ENCODE measurements at regions not wholly inside any gene's neighbourhood (a gene's known extent, or its start where the extent isn't known, plus 50 kb on each side); places are given as distances from the start of the nearest gene placed in this dataset.
A peak's percentile ranks its signal among the peaks of the same experiment; 100 is the strongest.
"Not testable (repeated sequence)": the region's sequence is repeated elsewhere in the genome, so short reads cannot be mapped to it uniquely, and the experiment has no call there.

GRCh38 chr2:129803032-129803431 lies 176.4 kb upstream of the RAB6C start:
- no peaks in the 10 kb centered on the region for H3K9me3 Mint-ChIP-seq
- no peak overlapping the region for H3K27ac Mint-ChIP-seq
- DNase-seq (ENCODE audit: low spot score in 2 of 2) (no peak), ATAC-seq (no peak)
- H3K36me3 Mint-ChIP-seq, result no peaks in the 10 kb centered on the region
- H3K4me3 Mint-ChIP-seq, result no peak overlapping the region
- H3K4me1 Mint-ChIP-seq, result no peaks in the 10 kb centered on the region

- Mint-ChIP-seq H3K9me3 (no peaks in the 10 kb centered on the region), H3K36me3 (no peaks in the 10 kb centered on the region), H3K4me1 (no peaks in the 10 kb centered on the region), H3K27ac (no peak overlapping the region), H3K4me3 (no peak overlapping the region)
- ATAC-seq, result no peak
- no peak for DNase-seq (ENCODE audit: low spot score in 2 of 2)
These were observed 175.6 kb upstream of the RAB6C start for GRCh38 chr2:129803871-129804270.

- no peaks in the 10 kb centered on the region for H3K36me3 Mint-ChIP-seq
- no peaks in the 10 kb centered on the region for H3K9me3 Mint-ChIP-seq
- no peak overlapping the region for H3K4me3 Mint-ChIP-seq
- ATAC-seq (no peak), DNase-seq (ENCODE audit: low spot score in 2 of 2) (no peak)
- H3K4me1 Mint-ChIP-seq, result no peaks in the 10 kb centered on the region
- no peak overlapping the region for H3K27ac Mint-ChIP-seq
These were observed 173.6 kb upstream of the RAB6C start for GRCh38 chr2:129805899-129806298.

- no peaks in the 10 kb centered on the region for H3K36me3 Mint-ChIP-seq
- DNase-seq (ENCODE audit: low spot score in 2 of 2), result no peak
- no peaks in the 10 kb centered on the region for H3K4me1 Mint-ChIP-seq
- H3K27ac Mint-ChIP-seq, result no peak overlapping the region
- no peaks in the 10 kb centered on the region for H3K9me3 Mint-ChIP-seq
- H3K4me3 Mint-ChIP-seq, result no peak overlapping the region
- ATAC-seq, result no peak
These were observed 173.1 kb upstream of the RAB6C start for GRCh38 chr2:129806317-129806716.

- Mint-ChIP-seq H3K9me3 (no peaks in the 10 kb centered on the region), H3K27ac (no peak overlapping the region), H3K4me1 (no peaks in the 10 kb centered on the region), H3K4me3 (no peak overlapping the region), H3K36me3 (no peaks in the 10 kb centered on the region)
- DNase-seq (ENCODE audit: low spot score in 2 of 2) (no peak), ATAC-seq (no peak)
These were observed 172.5 kb upstream of the RAB6C start for GRCh38 chr2:129806990-129807389.

- not testable (repeated sequence) for H3K36me3 Mint-ChIP-seq; H3K9me3 Mint-ChIP-seq; ATAC-seq; H3K4me3 Mint-ChIP-seq; DNase-seq (ENCODE audit: low spot score in 2 of 2); H3K4me1 Mint-ChIP-seq; H3K27ac Mint-ChIP-seq
These were observed 171.7 kb upstream of the RAB6C start for GRCh38 chr2:129807642-129808338.

GRCh38 chr2:129810521-129810920 lies 168.9 kb upstream of the RAB6C start:
- Mint-ChIP-seq H3K9me3 (no peaks in the 10 kb centered on the region), H3K4me1 (no peaks in the 10 kb centered on the region), H3K36me3 (no peaks in the 10 kb centered on the region), H3K27ac (no peak overlapping the region), H3K4me3 (no peak overlapping the region)
- no peak for ATAC-seq
- DNase-seq (ENCODE audit: low spot score in 2 of 2), result no peak

GRCh38 chr2:129812071-129812470 lies 167.4 kb upstream of the RAB6C start:
- Mint-ChIP-seq H3K36me3 (no peaks in the 10 kb centered on the region), H3K9me3 (peaks cover 4% of the 10 kb centered on the region), H3K4me3 (no peak overlapping the region), H3K27ac (no peak overlapping the region), H3K4me1 (no peaks in the 10 kb centered on the region)
- peak; percentile 8 for ATAC-seq
- no peak for DNase-seq (ENCODE audit: low spot score in 2 of 2)

GRCh38 chr2:129812654-129813053 lies 166.8 kb upstream of the RAB6C start:
- Mint-ChIP-seq H3K4me1 (no peaks in the 10 kb centered on the region), H3K4me3 (no peak overlapping the region), H3K36me3 (no peaks in the 10 kb centered on the region), H3K27ac (no peak overlapping the region), H3K9me3 (peaks cover 4% of the 10 kb centered on the region)
- DNase-seq (ENCODE audit: low spot score in 2 of 2), result no peak
- ATAC-seq, result no peak

GRCh38 chr2:129813404-129813803 lies 166.1 kb upstream of the RAB6C start:
- DNase-seq (ENCODE audit: low spot score in 2 of 2), result no peak
- no peak for ATAC-seq
- Mint-ChIP-seq H3K4me1 (no peaks in the 10 kb centered on the region), H3K36me3 (no peaks in the 10 kb centered on the region), H3K27ac (no peak overlapping the region), H3K9me3 (peaks cover 4% of the 10 kb centered on the region), H3K4me3 (no peak overlapping the region)

GRCh38 chr2:129816813-129817574 lies 162.5 kb upstream of the RAB6C start:
- ATAC-seq, result peak; percentile 19
- H3K27ac Mint-ChIP-seq, result no peak overlapping the region

GRCh38 chr2:129819855-129820254 lies 159.6 kb upstream of the RAB6C start:
- H3K4me3 Mint-ChIP-seq, result no peak overlapping the region
- ATAC-seq, result no peak
- no peaks in the 10 kb centered on the region for H3K4me1 Mint-ChIP-seq
- H3K36me3 Mint-ChIP-seq, result no peaks in the 10 kb centered on the region
- DNase-seq (ENCODE audit: low spot score in 2 of 2), result no peak
- peaks cover 4% of the 10 kb centered on the region for H3K9me3 Mint-ChIP-seq
- no peak overlapping the region for H3K27ac Mint-ChIP-seq

More at GRCh38 chr2:129816813-129817574, 162.5 kb upstream of the RAB6C start:
- no peak for DNase-seq (ENCODE audit: low spot score in 2 of 2)
- peaks cover 4% of the 10 kb centered on the region for H3K9me3 Mint-ChIP-seq
- no peak overlapping the region for H3K4me3 Mint-ChIP-seq
- H3K4me1 Mint-ChIP-seq, result no peaks in the 10 kb centered on the region
- H3K36me3 Mint-ChIP-seq, result no peaks in the 10 kb centered on the region

- ATAC-seq (no peak), DNase-seq (ENCODE audit: low spot score in 2 of 2) (no peak)
- Mint-ChIP-seq H3K27ac (no peak overlapping the region), H3K9me3 (peaks cover under 1% of the 10 kb centered on the region), H3K4me3 (no peak overlapping the region), H3K4me1 (no peaks in the 10 kb centered on the region), H3K36me3 (no peaks in the 10 kb centered on the region)
These were observed 158.6 kb upstream of the RAB6C start for GRCh38 chr2:129820908-129821307.

- no peak for DNase-seq (ENCODE audit: low spot score in 2 of 2)
- Mint-ChIP-seq H3K4me3 (no peak overlapping the region), H3K36me3 (no peaks in the 10 kb centered on the region), H3K4me1 (no peaks in the 10 kb centered on the region), H3K27ac (no peak overlapping the region), H3K9me3 (no peaks in the 10 kb centered on the region)
- no peak for ATAC-seq
These were observed 158.0 kb upstream of the RAB6C start for GRCh38 chr2:129821445-129821844.

- Mint-ChIP-seq H3K36me3 (no peaks in the 10 kb centered on the region), H3K27ac (no peak overlapping the region), H3K4me1 (no peaks in the 10 kb centered on the region), H3K4me3 (no peak overlapping the region), H3K9me3 (no peaks in the 10 kb centered on the region)
- ATAC-seq (no peak), DNase-seq (ENCODE audit: low spot score in 2 of 2) (no peak)
These were observed 156.4 kb upstream of the RAB6C start for GRCh38 chr2:129823044-129823443.

Measured in stimulated activated effector memory CD8-positive, alpha-beta T cell treated with anti-CD3 and anti-CD28 coated beads, Interleukin-12 subunit alpha, Interleukin-12 subunit beta, amount 100 ng/mL, for 72 hours (primary cell).